ENCODE measurements at regions not wholly inside any gene's neighbourhood (a gene's known extent, or its start where the extent isn't known, plus 50 kb on each side); places are given as distances from the start of the nearest gene placed in this dataset.

GRCh38 chr18:59994357-59994756 lies 94.6 kb downstream of the PMAIP1 start:
- Histone ChIP-seq H3K4me3 (ENCODE audit: low read depth in 1 of 2, low read length in 1 of 2) (no peak overlapping the region), H3K9me3 (no peaks in the 10 kb centered on the region), H3K27ac (no peak overlapping the region), H3K4me1 (ENCODE audit: control insufficient read depth in 1 of 2, insufficient read depth in 1 of 2, low read depth in 1 of 2, low read length in 1 of 2) (no peaks in the 10 kb centered on the region), H3K27me3 (peaks cover 60% of the 10 kb centered on the region), H3K36me3 (no peaks in the 10 kb centered on the region)
- no peak for TF ChIP-seq CTCF (IDR thresholded peaks at IDR 0.05)

GRCh38 chr18:59993560-59993959 lies 93.8 kb downstream of the PMAIP1 start:
- H3K27me3 ChIP-seq = peaks cover 68% of the 10 kb centered on the region
- no peaks in the 10 kb centered on the region for H3K4me1 ChIP-seq (ENCODE audit: control insufficient read depth in 1 of 2, insufficient read depth in 1 of 2, low read depth in 1 of 2, low read length in 1 of 2)
- H3K4me3 ChIP-seq (ENCODE audit: low read depth in 1 of 2, low read length in 1 of 2) = no peak overlapping the region
- no peak overlapping the region for H3K27ac ChIP-seq
- no peaks in the 10 kb centered on the region for H3K36me3 ChIP-seq
- no peaks in the 10 kb centered on the region for H3K9me3 ChIP-seq
- no peak for TF ChIP-seq CTCF (IDR thresholded peaks at IDR 0.05)

- TF ChIP-seq CTCF (IDR thresholded peaks at IDR 0.05) = no peak
- Histone ChIP-seq H3K36me3 (no peaks in the 10 kb centered on the region), H3K9me3 (no peaks in the 10 kb centered on the region), H3K27ac (no peak overlapping the region), H3K4me1 (ENCODE audit: control insufficient read depth in 1 of 2, insufficient read depth in 1 of 2, low read depth in 1 of 2, low read length in 1 of 2) (no peaks in the 10 kb centered on the region), H3K4me3 (ENCODE audit: low read depth in 1 of 2, low read length in 1 of 2) (no peak overlapping the region), H3K27me3 (peaks cover 48% of the 10 kb centered on the region)
Measured at GRCh38 chr18:59990121-59990823, 90.5 kb downstream of the PMAIP1 start.

DNA sequence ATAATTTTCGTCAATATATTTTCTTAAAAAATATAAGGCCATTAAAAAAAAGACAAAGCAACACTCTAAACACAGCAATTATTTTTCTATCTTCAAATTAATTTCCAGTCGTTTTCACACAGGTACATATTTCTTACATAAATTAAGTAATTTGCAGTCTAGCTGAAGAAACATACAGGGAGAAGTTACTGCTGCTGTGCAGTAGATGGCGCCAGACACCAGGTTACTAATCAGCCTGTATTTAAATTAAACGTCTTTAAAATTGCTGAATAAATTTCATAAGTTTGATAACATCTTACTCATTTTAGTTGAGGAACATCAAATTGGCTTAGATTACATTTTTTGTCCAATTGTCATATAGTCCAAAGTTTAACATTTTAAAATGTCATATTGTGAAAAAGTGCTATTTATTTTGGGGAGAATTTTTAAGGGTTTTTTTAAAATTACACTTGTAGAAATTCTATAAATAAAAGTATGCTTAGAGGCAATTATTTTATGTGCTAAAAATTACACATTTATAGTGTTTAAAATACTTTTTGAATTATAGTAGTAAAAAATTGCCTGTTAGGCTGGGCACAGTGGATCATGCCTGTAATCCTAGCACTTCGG lies 88.4 kb downstream of the PMAIP1 start:
- H3K9me3 ChIP-seq = no peaks in the 10 kb centered on the region
- no peak overlapping the region for H3K27ac ChIP-seq
- peaks cover 39% of the 10 kb centered on the region for H3K27me3 ChIP-seq
- no peaks in the 10 kb centered on the region for H3K4me1 ChIP-seq (ENCODE audit: control insufficient read depth in 1 of 2, insufficient read depth in 1 of 2, low read depth in 1 of 2, low read length in 1 of 2)
- H3K36me3 ChIP-seq = no peaks in the 10 kb centered on the region
- no peak overlapping the region for H3K4me3 ChIP-seq (ENCODE audit: low read depth in 1 of 2, low read length in 1 of 2)
- TF ChIP-seq CTCF (IDR thresholded peaks at IDR 0.05) = peak; percentile 88

DNA sequence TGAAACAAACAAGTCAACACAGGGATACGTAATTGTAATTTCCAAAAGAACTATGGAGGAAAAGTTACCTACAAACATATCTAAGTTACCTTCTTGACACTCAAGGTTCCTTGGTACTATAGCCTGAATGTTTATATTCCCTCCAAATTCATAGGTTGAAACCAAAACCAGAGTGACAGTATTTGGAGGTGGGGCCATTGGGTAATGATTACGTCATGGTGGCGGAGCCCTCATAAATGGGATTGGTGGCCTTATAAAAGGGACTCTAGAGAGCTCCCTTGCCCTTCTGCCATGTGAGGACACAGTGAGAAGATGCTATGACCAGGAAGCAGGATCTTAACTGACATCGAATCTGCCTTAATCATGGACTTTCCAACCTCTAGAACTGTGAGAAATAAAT lies 87.3 kb downstream of the PMAIP1 start:
- TF ChIP-seq CTCF (IDR thresholded peaks at IDR 0.05) = no peak
- Histone ChIP-seq H3K27ac (no peak overlapping the region), H3K36me3 (no peaks in the 10 kb centered on the region), H3K4me1 (ENCODE audit: control insufficient read depth in 1 of 2, insufficient read depth in 1 of 2, low read depth in 1 of 2, low read length in 1 of 2) (no peaks in the 10 kb centered on the region), H3K4me3 (ENCODE audit: low read depth in 1 of 2, low read length in 1 of 2) (no peak overlapping the region), H3K27me3 (peaks cover 34% of the 10 kb centered on the region), H3K9me3 (no peaks in the 10 kb centered on the region)

All from neutrophil (primary cell).